ENCODE measurements at regions not wholly inside any gene's neighbourhood (a gene's known extent, or its start where the extent isn't known, plus 50 kb on each side); places are given as distances from the start of the nearest gene placed in this dataset.
A peak's percentile ranks its signal among the peaks of the same experiment; 100 is the strongest.
"Not testable (repeated sequence)": the region's sequence is repeated elsewhere in the genome, so short reads cannot be mapped to it uniquely, and the experiment has no call there.

- no peaks in the 10 kb centered on the region for H3K27me3 ChIP-seq
- H3K27ac ChIP-seq = no peak overlapping the region
- H3K4me3 ChIP-seq = no peak overlapping the region
- peaks cover 14 to 46% (median 17%) of the 10 kb centered on the region in 3 donors for H3K4me1 ChIP-seq
- ATAC-seq = no peak
- no peak for TF ChIP-seq EP300 (IDR thresholded peaks at IDR 0.05)
- no peak for TF ChIP-seq POLR2AphosphoS5 (IDR thresholded peaks at IDR 0.05)
- TF ChIP-seq POLR2A (IDR thresholded peaks at IDR 0.05) = no peak
- TF ChIP-seq, protein P1, sequence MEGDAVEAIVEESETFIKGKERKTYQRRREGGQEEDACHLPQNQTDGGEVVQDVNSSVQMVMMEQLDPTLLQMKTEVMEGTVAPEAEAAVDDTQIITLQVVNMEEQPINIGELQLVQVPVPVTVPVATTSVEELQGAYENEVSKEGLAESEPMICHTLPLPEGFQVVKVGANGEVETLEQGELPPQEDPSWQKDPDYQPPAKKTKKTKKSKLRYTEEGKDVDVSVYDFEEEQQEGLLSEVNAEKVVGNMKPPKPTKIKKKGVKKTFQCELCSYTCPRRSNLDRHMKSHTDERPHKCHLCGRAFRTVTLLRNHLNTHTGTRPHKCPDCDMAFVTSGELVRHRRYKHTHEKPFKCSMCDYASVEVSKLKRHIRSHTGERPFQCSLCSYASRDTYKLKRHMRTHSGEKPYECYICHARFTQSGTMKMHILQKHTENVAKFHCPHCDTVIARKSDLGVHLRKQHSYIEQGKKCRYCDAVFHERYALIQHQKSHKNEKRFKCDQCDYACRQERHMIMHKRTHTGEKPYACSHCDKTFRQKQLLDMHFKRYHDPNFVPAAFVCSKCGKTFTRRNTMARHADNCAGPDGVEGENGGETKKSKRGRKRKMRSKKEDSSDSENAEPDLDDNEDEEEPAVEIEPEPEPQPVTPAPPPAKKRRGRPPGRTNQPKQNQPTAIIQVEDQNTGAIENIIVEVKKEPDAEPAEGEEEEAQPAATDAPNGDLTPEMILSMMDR (IDR thresholded peaks at IDR 0.05) = no peak
- H3K9me3 ChIP-seq = no peaks in the 10 kb centered on the region
- H3K36me3 ChIP-seq = no peaks in the 10 kb centered on the region
- 40 to 83% methylated on average over 2 to 7 of the region's 8 CpGs for WGBS, 2 donors (ENCODE audit: low coverage in 1 of 2)
These were observed 90.6 kb downstream of the GLUL start for GRCh38 chr1:182301026-182301436.

DNA sequence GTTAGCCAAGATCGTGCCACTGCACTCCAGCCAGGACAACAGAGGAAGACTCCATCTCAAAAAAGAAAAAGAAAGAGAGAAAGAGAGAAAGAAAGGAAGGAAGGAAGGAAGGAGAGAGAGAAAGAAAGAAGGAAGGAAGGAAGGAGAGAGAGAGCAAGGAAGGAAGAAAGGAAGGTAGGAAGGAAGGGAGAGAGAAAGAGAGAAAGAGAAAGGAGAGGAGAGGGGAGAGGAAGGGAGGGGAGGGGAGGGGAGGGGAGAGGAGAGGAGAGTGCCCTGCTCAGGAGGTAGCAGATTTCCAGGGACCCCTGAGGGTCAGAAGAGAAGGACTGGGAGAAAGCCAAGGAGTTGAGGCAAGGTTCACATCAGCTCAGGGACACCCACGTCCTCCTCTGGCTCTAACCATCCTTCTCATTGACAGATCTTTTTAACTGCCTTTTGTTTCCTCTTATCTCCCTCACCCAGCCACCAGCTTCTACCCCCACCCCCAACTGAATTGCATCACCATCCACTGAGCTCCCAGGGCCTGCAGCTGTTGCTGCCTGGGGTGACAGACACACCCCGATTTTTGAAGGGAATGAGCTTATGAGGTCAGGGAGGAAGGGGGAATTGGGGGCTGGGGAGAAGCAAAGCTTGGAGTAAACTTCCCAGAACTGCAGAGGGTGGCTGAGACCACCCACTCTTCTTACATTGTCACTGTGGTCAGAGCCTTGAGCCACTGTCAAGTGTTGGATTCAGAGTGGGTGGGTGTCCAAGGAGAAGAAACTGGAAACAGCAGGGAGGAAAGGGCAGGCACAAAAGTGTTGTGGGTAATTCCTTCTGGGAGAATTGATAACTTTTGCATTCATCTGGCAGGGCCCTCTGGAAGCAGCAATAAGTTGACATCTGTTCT, 91.6 kb downstream of the GLUL start:
- H3K27ac ChIP-seq = peak overlapping the region in 1 of 4 donors; percentile 27
- no peaks in the 10 kb centered on the region for H3K9me3 ChIP-seq
- peaks cover 14 to 43% (median 17%) of the 10 kb centered on the region in 3 donors for H3K4me1 ChIP-seq
- 100% methylated on average over 1 of the region's 3 CpGs for WGBS, 2 donors (ENCODE audit: low coverage in 1 of 2)
- no peak for TF ChIP-seq POLR2AphosphoS5 (IDR thresholded peaks at IDR 0.05)
- H3K36me3 ChIP-seq = no peaks in the 10 kb centered on the region
- no peak overlapping the region for H3K4me3 ChIP-seq
- peak; percentile 32 for ATAC-seq
- no peaks in the 10 kb centered on the region for H3K27me3 ChIP-seq

DNA sequence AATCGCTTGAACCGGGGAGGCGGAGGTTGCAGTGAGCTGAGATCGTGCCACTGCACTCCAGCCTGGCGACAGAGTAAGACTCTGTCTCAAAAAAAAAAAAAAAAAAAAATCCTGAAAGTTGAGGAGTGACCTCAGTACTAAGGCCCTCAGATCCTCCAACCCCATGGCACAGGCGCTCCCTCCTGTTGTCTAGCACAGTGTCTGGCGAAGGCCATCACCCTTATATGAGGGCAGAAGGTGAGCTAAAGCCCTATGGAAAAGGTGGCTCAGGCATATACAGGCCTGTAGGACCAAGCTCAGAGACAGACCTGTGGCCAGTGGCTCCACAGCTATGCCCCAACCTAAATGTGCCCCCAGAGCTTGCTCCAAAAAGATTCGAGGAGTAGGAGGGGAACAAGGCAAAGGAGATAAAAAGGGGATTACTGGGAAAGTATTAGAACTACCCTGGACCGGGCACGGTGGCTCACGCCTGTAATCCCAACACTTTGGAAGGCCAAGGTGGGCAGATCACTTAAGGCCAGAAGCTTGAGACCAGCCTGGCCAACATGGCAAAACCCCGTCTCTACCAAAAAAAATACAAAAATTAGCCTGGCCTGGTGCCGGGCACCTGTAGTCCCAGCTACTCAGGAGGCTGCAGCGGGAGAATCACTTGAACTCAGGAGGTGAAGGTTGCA, 92.4 kb downstream of the GLUL start:
- 94 to 96% methylated on average over 9 to 11 of the region's 14 CpGs for WGBS, 2 donors (ENCODE audit: low coverage in 1 of 2)
- H3K36me3 ChIP-seq, ATAC-seq, H3K9me3 ChIP-seq, H3K27me3 ChIP-seq, H3K4me3 ChIP-seq: not testable (repeated sequence)
- peak overlapping the region in 1 of 4 donors; percentile 27 for H3K27ac ChIP-seq
- H3K4me1 ChIP-seq = peaks cover 12 to 36% (median 14%) of the 10 kb centered on the region in 3 donors

GRCh38 chr1:182297335-182297734, 94.3 kb downstream of the GLUL start:
- no peak overlapping the region for H3K4me3 ChIP-seq
- H3K9me3 ChIP-seq = no peaks in the 10 kb centered on the region
- H3K27me3 ChIP-seq = no peaks in the 10 kb centered on the region
- no peaks in the 10 kb centered on the region for H3K36me3 ChIP-seq
- peak overlapping the region in 3 of 4 donors; percentile 35 to 82 (median 65) for H3K27ac ChIP-seq
- TF ChIP-seq POLR2A (IDR thresholded peaks at IDR 0.05) = no peak
- peak; percentile 53 for TF ChIP-seq POLR2AphosphoS5 (IDR thresholded peaks at IDR 0.05)
- peaks cover 3 to 22% (median 4%) of the 10 kb centered on the region in 3 donors for H3K4me1 ChIP-seq
- peak; percentile 51 for ATAC-seq

DNA sequence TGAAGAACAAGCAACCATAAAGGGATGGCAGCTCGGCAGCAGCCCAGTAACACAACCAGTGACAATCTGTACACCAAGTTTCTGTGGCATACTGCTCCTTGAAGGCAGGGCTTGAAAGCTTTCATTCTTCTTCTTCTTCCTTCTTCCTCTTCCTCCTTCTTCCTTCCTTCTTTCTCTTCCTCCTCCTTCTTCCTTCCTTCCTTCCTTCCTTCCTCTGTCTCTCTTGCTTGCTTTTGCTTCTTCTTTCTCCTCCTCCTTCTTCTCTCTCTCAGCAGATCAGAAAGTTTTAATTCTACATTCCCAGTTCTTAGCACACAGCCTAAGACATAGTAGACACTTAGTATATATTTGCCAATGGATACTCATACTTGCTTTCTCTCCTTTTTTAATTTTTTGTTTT, 95.9 kb downstream of the GLUL start:
- 62 to 100% methylated on average over 1 of the region's 1 CpG for WGBS, 2 donors (ENCODE audit: low coverage in 1 of 2)
- Histone ChIP-seq H3K4me1 (peaks cover 3 to 23% (median 4%) of the 10 kb centered on the region in 3 donors), H3K36me3 (no peaks in the 10 kb centered on the region)

GRCh38 chr1:182293119-182293589, 98.4 kb downstream of the GLUL start:
- no peak for TF ChIP-seq EP300 (IDR thresholded peaks at IDR 0.05)
- TF ChIP-seq POLR2A (IDR thresholded peaks at IDR 0.05) = no peak
- TF ChIP-seq POLR2AphosphoS5 (IDR thresholded peaks at IDR 0.05) = no peak
- TF ChIP-seq, protein P1 (IDR thresholded peaks at IDR 0.05) = no peak

More for the DNA sequence above, 95.9 kb downstream of the GLUL start:
- TF ChIP-seq, protein P1 (IDR thresholded peaks at IDR 0.05) = no peak
- TF ChIP-seq EP300 (IDR thresholded peaks at IDR 0.05) (no peak), POLR2A (IDR thresholded peaks at IDR 0.05) (no peak), POLR2AphosphoS5 (IDR thresholded peaks at IDR 0.05) (no peak)
- H3K4me3 ChIP-seq = no peak overlapping the region
- no peak for ATAC-seq
- no peak overlapping the region for H3K27ac ChIP-seq
- H3K9me3 ChIP-seq = no peaks in the 10 kb centered on the region
- H3K27me3 ChIP-seq = no peaks in the 10 kb centered on the region

More at GRCh38 chr1:182293119-182293589, 98.4 kb downstream of the GLUL start:
- no peak overlapping the region for H3K4me3 ChIP-seq
- ATAC-seq = no peak
- WGBS, 2 donors (ENCODE audit: low coverage in 1 of 2) = 75 to 76% methylated on average over 4 to 5 of the region's 5 CpGs
- H3K4me1 ChIP-seq = peaks cover 0 to 40% (median 15%) of the 10 kb centered on the region in 3 donors
- no peaks in the 10 kb centered on the region for H3K27me3 ChIP-seq
- H3K36me3 ChIP-seq = no peaks in the 10 kb centered on the region
- H3K27ac ChIP-seq = no peak overlapping the region
- H3K9me3 ChIP-seq = no peaks in the 10 kb centered on the region
